Esophagus squamous epithelium (tissue), 5 donors: ENCODE measurements at regions not wholly inside any gene's neighbourhood (a gene's known extent, or its start where the extent isn't known, plus 50 kb on each side); places are given as distances from the start of the nearest gene placed in this dataset.

Experiments used
- DNase-seq: peaks from one replicate; lab custom pipeline; 2025; lab: John Stamatoyannopoulos, UW
- H3K27ac ChIP-seq, 4 donors: fragments of 200-600 bp; sonication (generic); one replicate each; pipeline ENCODE4 v1.5.1; 2016 to 2019; ENCODE audit warnings: mild to moderate bottlenecking in 1 of 4
- H3K27me3 ChIP-seq, 4 donors: fragments of 200-600 bp; sonication (generic); 1 replicate in 3 of 4; 2 replicates in 1 of 4; pipeline versions ENCODE4 v1.5.1 to v1.6.0; 2017 to 2021; ENCODE audit warnings: antibody characterized with exemption in 1 of 4
- H3K36me3 ChIP-seq, 3 donors: fragments of 200-600 bp; sonication (generic); one replicate each; pipeline ENCODE4 v1.5.1; 2016 to 2019
- H3K4me1 ChIP-seq, 3 donors: fragments of 200-600 bp; sonication (generic); one replicate each; pipeline ENCODE4 v1.5.1; 2017 to 2019
- H3K4me3 ChIP-seq, 4 donors: fragments of 200-600 bp; sonication (generic); 1 replicate in 3 of 4; 2 replicates in 1 of 4; pipeline ENCODE4 v1.5.1; 2016 to 2019; ENCODE audit warnings: mild to moderate bottlenecking in 2 of 4, moderate library complexity in 1 of 4
- H3K9me3 ChIP-seq, 3 donors: fragments of 200-600 bp; sonication (generic); one replicate each; pipeline ENCODE4 v1.5.1; 2016 to 2019
- POLR2A ChIP-seq, 4 donors: fragments of 450-650 bp; IDR thresholded peaks; one replicate each; pipeline ENCODE4 v1.6.1; 2017; ENCODE audit warnings: antibody characterized with exemption in 4 of 4, mild to moderate bottlenecking in 4 of 4, moderate library complexity in 3 of 4
- WGBS, 2 donors: methylation state at CpG; one replicate each; pipeline ENCODE4 v1.1.5; 2018; 5-methylcytosine and 5-hydroxymethylcytosine counted together
- intact Hi-C: fragments of 100-400 bp; cut with DNase I; formaldehyde crosslinking; loops from one replicate; pipeline ENCODE4 v1.15.0; 2022
- TF ChIP-seq, protein P1 (sequence below), 6 experiments: fragments of 450-650 bp in 4 of 6; fragments of 200-600 bp in 2 of 6; sonication (generic) in 2 of 6; IDR thresholded peaks; one replicate each; pipeline ENCODE4 v1.5.1; 2016 to 2019; ENCODE audit warnings: antibody characterized with exemption in 6 of 6, mild to moderate bottlenecking in 4 of 6, moderate library complexity in 4 of 6
- donor health status: DM: yes; HTN: yes; CAD: no.

GRCh38 chr6:133613211-133613610, 275.7 kb upstream of the TCF21 start:
- 37 to 40% methylated on average over 3 of the region's 3 CpGs for WGBS, 2 donors

DNA sequence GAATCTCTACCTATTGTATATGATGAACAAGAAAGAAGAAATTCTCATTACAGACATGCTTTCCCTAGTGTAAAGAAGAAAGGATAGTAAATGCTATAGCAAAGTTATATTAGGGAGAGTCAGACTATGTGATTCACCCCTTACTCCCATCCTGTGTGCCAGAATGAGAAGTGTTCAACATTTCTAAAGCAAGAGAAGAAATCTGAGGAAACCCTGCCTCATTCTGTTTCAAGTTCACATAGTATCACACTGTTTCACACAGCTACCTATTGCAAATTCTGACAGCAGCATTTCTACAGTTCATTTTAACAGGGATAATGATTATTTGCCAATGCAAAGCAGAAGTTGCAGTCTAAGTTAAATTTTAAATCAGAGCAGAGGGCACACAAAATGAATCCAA, 267.2 kb upstream of the TCF21 start:
- DNase-seq: no peak
- TF ChIP-seq, protein P1, sequence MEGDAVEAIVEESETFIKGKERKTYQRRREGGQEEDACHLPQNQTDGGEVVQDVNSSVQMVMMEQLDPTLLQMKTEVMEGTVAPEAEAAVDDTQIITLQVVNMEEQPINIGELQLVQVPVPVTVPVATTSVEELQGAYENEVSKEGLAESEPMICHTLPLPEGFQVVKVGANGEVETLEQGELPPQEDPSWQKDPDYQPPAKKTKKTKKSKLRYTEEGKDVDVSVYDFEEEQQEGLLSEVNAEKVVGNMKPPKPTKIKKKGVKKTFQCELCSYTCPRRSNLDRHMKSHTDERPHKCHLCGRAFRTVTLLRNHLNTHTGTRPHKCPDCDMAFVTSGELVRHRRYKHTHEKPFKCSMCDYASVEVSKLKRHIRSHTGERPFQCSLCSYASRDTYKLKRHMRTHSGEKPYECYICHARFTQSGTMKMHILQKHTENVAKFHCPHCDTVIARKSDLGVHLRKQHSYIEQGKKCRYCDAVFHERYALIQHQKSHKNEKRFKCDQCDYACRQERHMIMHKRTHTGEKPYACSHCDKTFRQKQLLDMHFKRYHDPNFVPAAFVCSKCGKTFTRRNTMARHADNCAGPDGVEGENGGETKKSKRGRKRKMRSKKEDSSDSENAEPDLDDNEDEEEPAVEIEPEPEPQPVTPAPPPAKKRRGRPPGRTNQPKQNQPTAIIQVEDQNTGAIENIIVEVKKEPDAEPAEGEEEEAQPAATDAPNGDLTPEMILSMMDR (IDR thresholded peaks at IDR 0.05): no peak
- TF ChIP-seq POLR2A (IDR thresholded peaks at IDR 0.05): no peak
- H3K4me3 ChIP-seq: no peak overlapping the region
- H3K36me3 ChIP-seq: no peaks in the 10 kb centered on the region
- no peaks in the 10 kb centered on the region for H3K9me3 ChIP-seq
- intact Hi-C loops: no loop called here
- no peak overlapping the region for H3K27ac ChIP-seq
- H3K27me3 ChIP-seq: no peaks in the 10 kb centered on the region
- peaks cover 0 to 13% (median 0%) of the 10 kb centered on the region in 3 donors for H3K4me1 ChIP-seq

More at GRCh38 chr6:133613211-133613610, 275.7 kb upstream of the TCF21 start:
- TF ChIP-seq, protein P1 (IDR thresholded peaks at IDR 0.05): no peak
- no peak for TF ChIP-seq POLR2A (IDR thresholded peaks at IDR 0.05)
- Histone ChIP-seq H3K27ac (no peak overlapping the region), H3K9me3 (no peaks in the 10 kb centered on the region), H3K4me3 (no peak overlapping the region), H3K27me3 (no peaks in the 10 kb centered on the region), H3K4me1 (peaks cover 2 to 13% (median 12%) of the 10 kb centered on the region in 3 donors), H3K36me3 (no peaks in the 10 kb centered on the region)
- no peak for DNase-seq
- intact Hi-C loops: no loop called here

DNA sequence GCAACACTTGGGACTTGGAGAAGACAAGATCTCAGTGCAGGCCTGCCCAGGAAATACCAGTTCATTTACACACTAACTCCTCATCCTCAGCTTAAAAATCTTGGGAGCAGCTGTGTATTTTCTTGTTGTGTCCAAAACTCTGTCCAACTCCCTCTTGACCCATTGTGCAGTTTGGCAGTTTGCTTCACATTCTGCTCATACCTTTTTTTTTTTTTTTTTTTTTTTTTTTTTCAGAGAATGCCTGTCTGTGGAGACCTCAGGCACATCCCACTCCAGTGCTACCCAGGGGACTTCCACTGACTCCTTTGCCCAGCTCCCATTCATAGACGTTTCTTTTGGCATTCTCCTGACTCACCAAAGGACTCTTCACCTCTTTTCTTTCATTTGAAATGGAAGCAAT, 265.8 kb upstream of the TCF21 start:
- DNase-seq: no peak
- H3K4me1 ChIP-seq: peaks cover 0 to 13% (median 0%) of the 10 kb centered on the region in 3 donors
- H3K27ac ChIP-seq: peak overlapping the region in 2 of 4 donors; percentile 18 to 43
- no peaks in the 10 kb centered on the region for H3K9me3 ChIP-seq
- 0 to 15% methylated on average over 1 of the region's 1 CpG for WGBS, 2 donors
- intact Hi-C loops: no loop called here
- H3K27me3 ChIP-seq: no peaks in the 10 kb centered on the region
- TF ChIP-seq POLR2A (IDR thresholded peaks at IDR 0.05): no peak
- TF ChIP-seq, protein P1 (IDR thresholded peaks at IDR 0.05): no peak
- H3K36me3 ChIP-seq: no peaks in the 10 kb centered on the region
- H3K4me3 ChIP-seq: no peak overlapping the region

- H3K36me3 ChIP-seq: no peaks in the 10 kb centered on the region
- peaks cover 0 to 13% (median 0%) of the 10 kb centered on the region in 3 donors for H3K4me1 ChIP-seq
- no peak for DNase-seq
- intact Hi-C loops: no loop called here
- peak overlapping the region in 2 of 4 donors; percentile 18 to 43 for H3K27ac ChIP-seq
- no peak overlapping the region for H3K4me3 ChIP-seq
- H3K9me3 ChIP-seq: no peaks in the 10 kb centered on the region
- TF ChIP-seq, protein P1 (IDR thresholded peaks at IDR 0.05): no peak
- no peak for TF ChIP-seq POLR2A (IDR thresholded peaks at IDR 0.05)
- H3K27me3 ChIP-seq: no peaks in the 10 kb centered on the region
- 33 to 47% methylated on average over 2 of the region's 2 CpGs for WGBS, 2 donors
Observed at GRCh38 chr6:133623621-133624020, 265.3 kb upstream of the TCF21 start.

- H3K27ac ChIP-seq: no peak overlapping the region
- H3K4me3 ChIP-seq: no peak overlapping the region
- WGBS, 2 donors: 76 to 82% methylated on average over 3 of the region's 3 CpGs
- no peaks in the 10 kb centered on the region for H3K9me3 ChIP-seq
- peaks cover 0 to 13% (median 0%) of the 10 kb centered on the region in 3 donors for H3K4me1 ChIP-seq
- H3K36me3 ChIP-seq: no peaks in the 10 kb centered on the region
- intact Hi-C loops: no loop called here
- TF ChIP-seq, protein P1 (IDR thresholded peaks at IDR 0.05): no peak
- H3K27me3 ChIP-seq: no peaks in the 10 kb centered on the region
- no peak for DNase-seq
Observed at GRCh38 chr6:133626096-133626666, 262.7 kb upstream of the TCF21 start.
